OCI-M2 (cell line): ENCODE measurements at regions not wholly inside any gene's neighbourhood (a gene's known extent, or its start where the extent isn't known, plus 50 kb on each side); places are given as distances from the start of the nearest gene placed in this dataset.
"Not testable (repeated sequence)": the region's sequence is repeated elsewhere in the genome, so short reads cannot be mapped to it uniquely, and the experiment has no call there.

ENCODE experiments used
- DNase-seq: peaks from one replicate; lab custom pipeline; 2025; ENCODE audit not compliant: unreplicated experiment; lab: John Stamatoyannopoulos, UW

- no peak for DNase-seq
Observed at GRCh38 chr1:72969461-72969860, 687.1 kb upstream of the NEGR1 start.

GRCh38 chr1:72954943-72955342, 672.6 kb upstream of the NEGR1 start:
- no peak for DNase-seq

- DNase-seq, result not testable (repeated sequence)
Observed at GRCh38 chr1:72950900-72951299, 668.6 kb upstream of the NEGR1 start.

- no peak for DNase-seq
Observed at GRCh38 chr1:72946903-72947499, 664.7 kb upstream of the NEGR1 start.

- no peak for DNase-seq
Observed at GRCh38 chr1:72942008-72942407, 659.7 kb upstream of the NEGR1 start.

- no peak for DNase-seq
Observed at GRCh38 chr1:72938408-72938807, 656.1 kb upstream of the NEGR1 start.

- no peak for DNase-seq
Observed at GRCh38 chr1:72937905-72938304, 655.6 kb upstream of the NEGR1 start.

- no peak for DNase-seq
Observed at GRCh38 chr1:72936942-72937341, 654.6 kb upstream of the NEGR1 start.

- no peak for DNase-seq
Observed at GRCh38 chr1:72936151-72936740, 653.9 kb upstream of the NEGR1 start.

- DNase-seq, result no peak
Observed at GRCh38 chr1:72932025-72932424, 649.7 kb upstream of the NEGR1 start.

- DNase-seq, result no peak
Observed at GRCh38 chr1:72930528-72930927, 648.2 kb upstream of the NEGR1 start.

- no peak for DNase-seq
Observed at GRCh38 chr1:72918940-72919339, 636.6 kb upstream of the NEGR1 start.

GRCh38 chr1:72917920-72918319, 635.6 kb upstream of the NEGR1 start:
- DNase-seq, result no peak

GRCh38 chr1:72915581-72915980, 633.2 kb upstream of the NEGR1 start:
- no peak for DNase-seq

GRCh38 chr1:72911656-72912055, 629.3 kb upstream of the NEGR1 start:
- DNase-seq, result no peak

GRCh38 chr1:72896256-72896655, 613.9 kb upstream of the NEGR1 start:
- DNase-seq, result no peak

- DNase-seq, result no peak
Observed at GRCh38 chr1:72892461-72892860, 610.1 kb upstream of the NEGR1 start.

GRCh38 chr1:72891976-72892375, 609.6 kb upstream of the NEGR1 start:
- no peak for DNase-seq

- no peak for DNase-seq
Observed at GRCh38 chr1:72885841-72886240, 603.5 kb upstream of the NEGR1 start.

- DNase-seq, result no peak
Observed at GRCh38 chr1:72885017-72885416, 602.7 kb upstream of the NEGR1 start.

- no peak for DNase-seq
Observed at GRCh38 chr1:72869873-72870272, 587.5 kb upstream of the NEGR1 start.

- no peak for DNase-seq
Observed at GRCh38 chr1:72869441-72869840, 587.1 kb upstream of the NEGR1 start.

- no peak for DNase-seq
Observed at GRCh38 chr1:72851597-72851996, 569.3 kb upstream of the NEGR1 start.
